CD4-positive, alpha-beta T cell treated with Interleukin-2 at 100 ng/mL for 4 hours (primary cell): ENCODE measurements at regions not wholly inside any gene's neighbourhood (a gene's known extent, or its start where the extent isn't known, plus 50 kb on each side); places are given as distances from the start of the nearest gene placed in this dataset.

ENCODE experiments used
- DNase-seq: peaks from one replicate; pipeline ENCODE4 v3.0.0-alpha.2; 2020; ENCODE audit warnings: low spot score

- DNase-seq, result no peak
Measured at GRCh38 chr20:40156600-40157317, 532.3 kb downstream of the MAFB start.

- DNase-seq, result no peak
Measured at GRCh38 chr20:40154514-40154913, 534.5 kb downstream of the MAFB start.

GRCh38 chr20:40148886-40149285, 540.1 kb downstream of the MAFB start:
- DNase-seq, result no peak

- DNase-seq, result no peak
Measured at GRCh38 chr20:40146071-40146470, 543.0 kb downstream of the MAFB start.

GRCh38 chr20:40144581-40144980, 544.5 kb downstream of the MAFB start:
- DNase-seq, result no peak

- DNase-seq, result no peak
Measured at GRCh38 chr20:40134176-40134575, 554.9 kb downstream of the MAFB start.

GRCh38 chr20:40120827-40121226, 568.2 kb downstream of the MAFB start:
- DNase-seq, result no peak

GRCh38 chr20:40111282-40111681, 577.8 kb downstream of the MAFB start:
- no peak for DNase-seq

GRCh38 chr20:40110311-40110831, 578.7 kb downstream of the MAFB start:
- DNase-seq, result no peak

GRCh38 chr20:40109136-40109535, 579.9 kb downstream of the MAFB start:
- DNase-seq, result no peak

GRCh38 chr20:40108321-40108720, 580.7 kb downstream of the MAFB start:
- DNase-seq, result no peak

- DNase-seq, result no peak
Measured at GRCh38 chr20:40104959-40105358, 584.1 kb downstream of the MAFB start.

- no peak for DNase-seq
Measured at GRCh38 chr20:40103420-40103819, 585.6 kb downstream of the MAFB start.

- DNase-seq, result no peak
Measured at GRCh38 chr20:40101560-40101959, 587.5 kb downstream of the MAFB start.

GRCh38 chr20:40100261-40100660, 588.8 kb downstream of the MAFB start:
- no peak for DNase-seq

GRCh38 chr20:40090236-40090635, 598.8 kb downstream of the MAFB start:
- DNase-seq, result no peak

GRCh38 chr20:40087496-40087895, 601.5 kb downstream of the MAFB start:
- DNase-seq, result no peak

GRCh38 chr20:40085513-40085912, 603.5 kb downstream of the MAFB start:
- DNase-seq, result no peak

- no peak for DNase-seq
Measured at GRCh38 chr20:40082436-40082835, 606.6 kb downstream of the MAFB start.

GRCh38 chr20:40081653-40082052, 607.4 kb downstream of the MAFB start:
- no peak for DNase-seq

GRCh38 chr20:40080041-40080652, 608.9 kb downstream of the MAFB start:
- DNase-seq, result no peak

- DNase-seq, result no peak
Measured at GRCh38 chr20:40073535-40074111, 615.4 kb downstream of the MAFB start.

GRCh38 chr20:40072907-40073306, 616.1 kb downstream of the MAFB start:
- DNase-seq, result no peak
